K562 (cell line): ENCODE measurements at regions not wholly inside any gene's neighbourhood (a gene's known extent, or its start where the extent isn't known, plus 50 kb on each side); places are given as distances from the start of the nearest gene placed in this dataset.

Experiments used
- ATAC-seq: fragments of 200-7000 bp; cut with Tn5 transposase; 3 replicates; pipeline ENCODE4 v1.9.1; 2020; ENCODE audit warnings: moderate library complexity
- BruUV-seq: library from RNA; stranded (reverse); fragments of 400-500 nt; replicated peaks from 2 replicates; lab custom pipeline; 2021; lab: Mats Ljungman, UMichigan
- CTCF ChIA-PET: fragments of 300-600 bp; formaldehyde crosslinking; extraction: SDS; loops from one replicate; lab custom pipeline; 2021; ENCODE audit warnings: low intra/inter-chr PET ratio; lab: Yijun Ruan, JAX
- POLR2A ChIA-PET: fragments of 300-600, 350-650 bp; sonication (Branson Sonifier 250); formaldehyde crosslinking; extraction: SDS; loops from one replicate; lab custom pipeline; 2021; ENCODE audit warnings: antibody characterized with exemption, inconsistent platforms; lab: Yijun Ruan, JAX
- DNase-seq, 4 experiments: peaks; one replicate each; pipeline versions ENCODE4 v3.0.0 to v3.0.0-alpha.2; 2011 to 2018; ENCODE audit warnings: low spot score in 3 of 4, mixed read lengths in 3 of 4; ENCODE audit errors: extremely low read depth in 1 of 4
- FAIRE-seq: peaks from 2 replicates; lab custom pipeline; 2011; peaks lifted over from hg19 to GRCh38; lab: Jason Lieb, UNC
- H2AFZ ChIP-seq: 2 replicates; pipeline ENCODE4 v1.6.0; 2011; ENCODE audit warnings: low read depth, low read length, control low read depth, inconsistent platforms
- H3K27ac ChIP-seq: fragments of 200-600 bp; 3 replicates; pipeline ENCODE4 v1.8.0; 2011; ENCODE audit warnings: low read depth, mild to moderate bottlenecking, control low read depth, inconsistent platforms, low read length, moderate library complexity, mixed read lengths; ENCODE audit errors: extremely low read depth
- H3K27me3 ChIP-seq, 2 experiments: fragments of 300-600 bp in 1 of 2; 2 replicates in 1 of 2; 3 replicates in 1 of 2; pipeline versions ENCODE4 v1.6.0 to v1.8.0; 2011; ENCODE audit warnings: inconsistent platforms in 2 of 2, low read length in 2 of 2, mild to moderate bottlenecking in 1 of 2, mixed read lengths in 1 of 2, moderate library complexity in 1 of 2; ENCODE audit not compliant: control insufficient read depth in 2 of 2, insufficient read depth in 2 of 2
- H3K36me3 ChIP-seq: fragments of 300-600 bp; 3 replicates; pipeline ENCODE4 v1.8.0; 2011; ENCODE audit warnings: mild to moderate bottlenecking, low read length, inconsistent platforms; ENCODE audit not compliant: control insufficient read depth, insufficient read depth
- H3K4me1 ChIP-seq, 2 experiments: fragments of 200-600 bp in 1 of 2; replicated peaks in 1 of 2; 2 replicates in 1 of 2; 3 replicates in 1 of 2; pipeline versions ENCODE4 v1.5.1 to v1.8.0; 2011; ENCODE audit warnings: inconsistent platforms in 2 of 2, low read length in 2 of 2, mild to moderate bottlenecking in 1 of 2, mixed read lengths in 1 of 2, moderate library complexity in 1 of 2; ENCODE audit not compliant: control insufficient read depth in 2 of 2, insufficient read depth in 2 of 2
- H3K4me2 ChIP-seq: 2 replicates; pipeline ENCODE4 v1.6.1; 2011; ENCODE audit warnings: low read length, control low read depth, inconsistent platforms, mixed read lengths; ENCODE audit not compliant: insufficient read depth
- H3K4me3 ChIP-seq: fragments of 200-600 bp; sonication (generic), shearing (Covaris generic); 2 replicates; pipeline ENCODE4 v1.5.1; 2016; ENCODE audit warnings: control low read depth, inconsistent platforms
- H3K79me2 ChIP-seq: fragments of 200-600 bp; 3 replicates; pipeline ENCODE4 v1.8.0; 2011; ENCODE audit warnings: low read length, inconsistent platforms; ENCODE audit not compliant: control insufficient read depth, insufficient read depth
- H3K9ac ChIP-seq, 2 experiments: 2 replicates each; pipeline versions ENCODE4 v1.6.0 to v1.6.1; 2011; ENCODE audit warnings: low read depth in 2 of 2, low read length in 2 of 2, control low read depth in 1 of 2, inconsistent platforms in 1 of 2, mild to moderate bottlenecking in 1 of 2, mixed read lengths in 1 of 2; ENCODE audit not compliant: insufficient read depth in 1 of 2
- H3K9me1 ChIP-seq: one replicate; pipeline ENCODE4 v1.6.0; 2011; ENCODE audit warnings: inconsistent platforms, mild to moderate bottlenecking, low read length, moderate library complexity; ENCODE audit not compliant: control insufficient read depth, insufficient read depth
- H3K9me3 ChIP-seq: replicated peaks from 2 replicates; pipeline ENCODE4 v1.5.1; 2011; ENCODE audit warnings: low read depth, low read length, inconsistent platforms; ENCODE audit not compliant: control insufficient read depth, insufficient read depth
- H4K20me1 ChIP-seq: replicated peaks from 2 replicates; pipeline ENCODE4 v1.6.1; 2011; ENCODE audit warnings: low read length, inconsistent platforms, mixed read lengths; ENCODE audit not compliant: control insufficient read depth, insufficient read depth
- CBX5 ChIP-seq: IDR thresholded peaks from 2 replicates; pipeline ENCODE4 v1.6.1; 2014; ENCODE audit warnings: low read depth, borderline replicate concordance
- HMBOX1 ChIP-seq: sonication (generic); IDR thresholded peaks from 2 replicates; pipeline ENCODE4 v1.6.1; 2016
- HMGN3 ChIP-seq: IDR thresholded peaks from 2 replicates; pipeline ENCODE4 v1.6.1; 2011; ENCODE audit warnings: borderline replicate concordance, low read depth, mild to moderate bottlenecking, mixed read lengths, low read length; ENCODE audit not compliant: insufficient read length; ENCODE audit errors: extremely low read depth
- HNRNPK ChIP-seq: fragments of 200-400 bp; formaldehyde crosslinking; IDR thresholded peaks from one replicate; pipeline ENCODE4 v1.6.1; 2018; ENCODE audit warnings: mild to moderate bottlenecking, low read depth, low read length; ENCODE audit not compliant: poor library complexity, severe bottlenecking
- IFI16 ChIP-seq: fragments of 250-450 bp; sonication (Bioruptor Pico); IDR thresholded peaks from 2 replicates; pipeline ENCODE4 v2.1.2; 2022; ENCODE audit warnings: mild to moderate bottlenecking, inconsistent platforms
- KAT8 ChIP-seq: fragments of 450-650 bp; IDR thresholded peaks from 2 replicates; pipeline ENCODE4 v1.6.1; 2016; ENCODE audit warnings: low read depth, mild to moderate bottlenecking
- PHB2 ChIP-seq: fragments of 450-650 bp; IDR thresholded peaks from 2 replicates; pipeline ENCODE4 v1.6.1; 2017; ENCODE audit warnings: low read depth
- SMAD3 ChIP-seq: fragments of 450-650 bp; formaldehyde crosslinking; conservative IDR thresholded peaks from 2 replicates; pipeline ENCODE4 v1.4.0; 2020; ENCODE audit warnings: mild to moderate bottlenecking
- SMARCE1 ChIP-seq: fragments of 450-650 bp; IDR thresholded peaks from 2 replicates; pipeline ENCODE4 v1.7.1; 2016; ENCODE audit warnings: mild to moderate bottlenecking
- SP2 ChIP-seq: IDR thresholded peaks from 2 replicates; pipeline ENCODE4 v1.6.1; 2011; ENCODE audit warnings: mild to moderate bottlenecking, low read depth, low read length, moderate library complexity; ENCODE audit not compliant: poor library complexity, severe bottlenecking; ENCODE audit errors: extremely low read depth
- TSC22D4 ChIP-seq: fragments of 450-650 bp; IDR thresholded peaks from 2 replicates; pipeline ENCODE4 v1.6.1; 2016; ENCODE audit warnings: missing genetic modification characterization, missing biosample characterization, control low read depth
- ZNF239 ChIP-seq: fragments of 250-450 bp; sonication (Bioruptor Pico); IDR thresholded peaks from 2 replicates; pipeline ENCODE4 v1.4.0; 2020; ENCODE audit warnings: mild to moderate bottlenecking
- WGBS: fragments of 100-300 bp; shearing (Covaris generic); methylation state at CpG from one replicate; pipeline ENCODE4 v1.1.6; 2016; ENCODE audit warnings: low coverage, mixed read lengths; ENCODE audit not compliant: insufficient coverage; ENCODE audit errors: missing lambda C conversion rate; 5-methylcytosine and 5-hydroxymethylcytosine counted together
- in situ Hi-C: fragments of 300-500 bp; cut with MboI; formaldehyde crosslinking; loops from 4 replicates; pipeline ENCODE4 v1.15.0; 2018; ENCODE audit warnings: inconsistent platforms, mixed read lengths
- intact Hi-C: fragments of 100-400 bp; cut with micrococcal nuclease; formaldehyde crosslinking; loops from 2 replicates; pipeline ENCODE4 v1.14.2; 2022
- TF ChIP-seq, protein P1 (sequence below), 2 experiments: fragments of 450-650 bp; conservative IDR thresholded peaks; 2 replicates each; pipeline ENCODE4 v1.6.1; 2017; ENCODE audit warnings: mild to moderate bottlenecking in 2 of 2, moderate library complexity in 2 of 2
- TF ChIP-seq, protein P2 (sequence below): fragments of 250-450 bp; sonication (Bioruptor Pico); IDR thresholded peaks from 2 replicates; pipeline ENCODE4 v1.5.0; 2021
- TF ChIP-seq, protein P3 (sequence below): sonication (generic); formaldehyde crosslinking; IDR thresholded peaks from 2 replicates; pipeline ENCODE4 v1.9.0; 2022; ENCODE audit warnings: mild to moderate bottlenecking, missing genetic modification reagents
- TF ChIP-seq, protein P4 (sequence below): fragments of 150-350 bp; conservative IDR thresholded peaks from 2 replicates; pipeline ENCODE4 v1.6.1; 2014; ENCODE audit warnings: low read length

DNA sequence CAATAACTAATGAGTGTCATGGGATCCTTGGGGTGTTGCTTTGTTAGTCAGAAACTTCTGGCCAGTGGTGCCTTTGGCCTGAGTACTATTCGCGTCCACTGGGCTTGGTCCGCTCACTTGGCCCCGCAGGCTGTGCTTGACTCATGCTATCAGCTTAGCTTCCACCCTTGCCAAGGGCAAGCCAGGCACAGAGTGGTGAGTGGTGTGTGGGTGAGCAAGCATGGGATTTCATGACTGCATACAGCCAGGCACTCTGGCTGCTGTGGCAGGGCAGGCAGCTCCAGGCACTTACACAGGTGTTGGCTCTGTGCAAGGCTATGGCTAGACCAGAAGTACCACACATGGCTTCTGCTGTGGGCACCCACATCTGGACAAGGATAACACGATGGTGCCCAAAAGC is 1026.3 kb downstream of the PCDH19 start:
- FAIRE-seq (no peak), DNase-seq (no peak), ATAC-seq (no peak)
- no peak overlapping the region for H3K9ac ChIP-seq
- no TSS peak for BruUV-seq
- no peaks in the 10 kb centered on the region for H3K9me1 ChIP-seq
- H4K20me1 ChIP-seq, result no peaks in the 10 kb centered on the region
- H3K9me3 ChIP-seq, result no peaks in the 10 kb centered on the region
- H3K36me3 ChIP-seq, result no peaks in the 10 kb centered on the region
- H3K4me1 ChIP-seq, result no peaks in the 10 kb centered on the region
- no peaks in the 10 kb centered on the region for H3K79me2 ChIP-seq
- no peak overlapping the region for H2AFZ ChIP-seq
- POLR2A ChIA-PET, result no interaction called here
- no peak overlapping the region for H3K4me3 ChIP-seq
- no peaks in the 10 kb centered on the region for H3K27me3 ChIP-seq
- TF ChIP-seq ZNF239 (no peak), PHB2 (no peak), HMGN3 (no peak), TSC22D4 (no peak), HMBOX1 (no peak), SMARCE1 (no peak), HNRNPK (no peak), SMAD3 (CRISPR knock-in tag) (no peak), SP2 (no peak), CBX5 (no peak), IFI16 (no peak), KAT8 (no peak)
- TF ChIP-seq, protein P1, sequence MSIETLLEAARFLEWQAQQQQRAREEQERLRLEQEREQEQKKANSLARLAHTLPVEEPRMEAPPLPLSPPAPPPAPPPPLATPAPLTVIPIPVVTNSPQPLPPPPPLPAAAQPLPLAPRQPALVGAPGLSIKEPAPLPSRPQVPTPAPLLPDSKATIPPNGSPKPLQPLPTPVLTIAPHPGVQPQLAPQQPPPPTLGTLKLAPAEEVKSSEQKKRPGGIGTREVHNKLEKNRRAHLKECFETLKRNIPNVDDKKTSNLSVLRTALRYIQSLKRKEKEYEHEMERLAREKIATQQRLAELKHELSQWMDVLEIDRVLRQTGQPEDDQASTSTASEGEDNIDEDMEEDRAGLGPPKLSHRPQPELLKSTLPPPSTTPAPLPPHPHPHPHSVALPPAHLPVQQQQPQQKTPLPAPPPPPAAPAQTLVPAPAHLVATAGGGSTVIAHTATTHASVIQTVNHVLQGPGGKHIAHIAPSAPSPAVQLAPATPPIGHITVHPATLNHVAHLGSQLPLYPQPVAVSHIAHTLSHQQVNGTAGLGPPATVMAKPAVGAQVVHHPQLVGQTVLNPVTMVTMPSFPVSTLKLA (conservative IDR thresholded peaks at IDR 0.05), result no peak
- TF ChIP-seq, protein P2, sequence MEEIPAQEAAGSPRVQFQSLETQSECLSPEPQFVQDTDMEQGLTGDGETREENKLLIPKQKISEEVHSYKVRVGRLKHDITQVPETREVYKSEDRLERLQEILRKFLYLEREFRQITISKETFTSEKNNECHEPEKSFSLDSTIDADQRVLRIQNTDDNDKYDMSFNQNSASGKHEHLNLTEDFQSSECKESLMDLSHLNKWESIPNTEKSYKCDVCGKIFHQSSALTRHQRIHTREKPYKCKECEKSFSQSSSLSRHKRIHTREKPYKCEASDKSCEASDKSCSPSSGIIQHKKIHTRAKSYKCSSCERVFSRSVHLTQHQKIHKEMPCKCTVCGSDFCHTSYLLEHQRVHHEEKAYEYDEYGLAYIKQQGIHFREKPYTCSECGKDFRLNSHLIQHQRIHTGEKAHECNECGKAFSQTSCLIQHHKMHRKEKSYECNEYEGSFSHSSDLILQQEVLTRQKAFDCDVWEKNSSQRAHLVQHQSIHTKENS, result no peak
- TF ChIP-seq, protein P3, sequence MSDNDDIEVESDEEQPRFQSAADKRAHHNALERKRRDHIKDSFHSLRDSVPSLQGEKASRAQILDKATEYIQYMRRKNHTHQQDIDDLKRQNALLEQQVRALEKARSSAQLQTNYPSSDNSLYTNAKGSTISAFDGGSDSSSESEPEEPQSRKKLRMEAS (CRISPR knock-in tag), result no peak
- TF ChIP-seq, protein P4, sequence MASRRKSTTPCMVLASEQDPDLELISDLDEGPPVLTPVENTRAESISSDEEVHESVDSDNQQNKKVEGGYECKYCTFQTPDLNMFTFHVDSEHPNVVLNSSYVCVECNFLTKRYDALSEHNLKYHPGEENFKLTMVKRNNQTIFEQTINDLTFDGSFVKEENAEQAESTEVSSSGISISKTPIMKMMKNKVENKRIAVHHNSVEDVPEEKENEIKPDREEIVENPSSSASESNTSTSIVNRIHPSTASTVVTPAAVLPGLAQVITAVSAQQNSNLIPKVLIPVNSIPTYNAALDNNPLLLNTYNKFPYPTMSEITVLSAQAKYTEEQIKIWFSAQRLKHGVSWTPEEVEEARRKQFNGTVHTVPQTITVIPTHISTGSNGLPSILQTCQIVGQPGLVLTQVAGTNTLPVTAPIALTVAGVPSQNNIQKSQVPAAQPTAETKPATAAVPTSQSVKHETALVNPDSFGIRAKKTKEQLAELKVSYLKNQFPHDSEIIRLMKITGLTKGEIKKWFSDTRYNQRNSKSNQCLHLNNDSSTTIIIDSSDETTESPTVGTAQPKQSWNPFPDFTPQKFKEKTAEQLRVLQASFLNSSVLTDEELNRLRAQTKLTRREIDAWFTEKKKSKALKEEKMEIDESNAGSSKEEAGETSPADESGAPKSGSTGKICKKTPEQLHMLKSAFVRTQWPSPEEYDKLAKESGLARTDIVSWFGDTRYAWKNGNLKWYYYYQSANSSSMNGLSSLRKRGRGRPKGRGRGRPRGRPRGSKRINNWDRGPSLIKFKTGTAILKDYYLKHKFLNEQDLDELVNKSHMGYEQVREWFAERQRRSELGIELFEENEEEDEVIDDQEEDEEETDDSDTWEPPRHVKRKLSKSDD, result no peak
- in situ Hi-C loops, result no loop called here
- H3K27ac ChIP-seq, result no peak overlapping the region
- 0% methylated on average over 2 of the region's 5 CpGs for WGBS
- CTCF ChIA-PET, result no interaction called here
- H3K4me2 ChIP-seq, result no peak overlapping the region
- intact Hi-C loops, result no loop called here
